H4 (cell line): ENCODE measurements at regions not wholly inside any gene's neighbourhood (a gene's known extent, or its start where the extent isn't known, plus 50 kb on each side); places are given as distances from the start of the nearest gene placed in this dataset.

Experiments
- DNase-seq: peaks from one replicate; pipeline ENCODE4 v3.0.0-alpha.2; 2015; ENCODE audit warnings: low spot score

GRCh38 chr2:6664332-6665061 is 201.2 kb downstream of the CMPK2 start:
- no peak for DNase-seq

GRCh38 chr2:6665093-6666045 is 200.3 kb downstream of the CMPK2 start:
- no peak for DNase-seq

- DNase-seq, result no peak
These were observed 198.4 kb downstream of the CMPK2 start for GRCh38 chr2:6667326-6667725.

- DNase-seq, result no peak
These were observed 193.8 kb downstream of the CMPK2 start for GRCh38 chr2:6671913-6672312.

GRCh38 chr2:6674381-6674780 is 191.3 kb downstream of the CMPK2 start:
- no peak for DNase-seq

- no peak for DNase-seq
These were observed 189.9 kb downstream of the CMPK2 start for GRCh38 chr2:6675791-6676190.

- no peak for DNase-seq
These were observed 189.5 kb downstream of the CMPK2 start for GRCh38 chr2:6676241-6676640.

- no peak for DNase-seq
These were observed 188.9 kb downstream of the CMPK2 start for GRCh38 chr2:6676776-6677175.

GRCh38 chr2:6679471-6679870 is 186.2 kb downstream of the CMPK2 start:
- DNase-seq, result no peak

GRCh38 chr2:6683516-6683915 is 182.2 kb downstream of the CMPK2 start:
- DNase-seq, result no peak

- no peak for DNase-seq
These were observed 180.3 kb downstream of the CMPK2 start for GRCh38 chr2:6685447-6685846.

- DNase-seq, result no peak
These were observed 173.7 kb downstream of the CMPK2 start for GRCh38 chr2:6692056-6692455.

- no peak for DNase-seq
These were observed 172.9 kb downstream of the CMPK2 start for GRCh38 chr2:6692819-6693218.

- no peak for DNase-seq
These were observed 171.2 kb downstream of the CMPK2 start for GRCh38 chr2:6694555-6694954.

GRCh38 chr2:6700335-6700734 is 165.4 kb downstream of the CMPK2 start:
- DNase-seq, result no peak

GRCh38 chr2:6704077-6704476 is 161.6 kb downstream of the CMPK2 start:
- no peak for DNase-seq

- DNase-seq, result no peak
These were observed 144.3 kb downstream of the CMPK2 start for GRCh38 chr2:6721395-6721794.

- no peak for DNase-seq
These were observed 143.1 kb downstream of the CMPK2 start for GRCh38 chr2:6722574-6722973.

- no peak for DNase-seq
These were observed 141.7 kb downstream of the CMPK2 start for GRCh38 chr2:6723865-6724604.

GRCh38 chr2:6724605-6725140 is 141.0 kb downstream of the CMPK2 start:
- DNase-seq, result no peak

GRCh38 chr2:6728156-6728555 is 137.6 kb downstream of the CMPK2 start:
- no peak for DNase-seq

GRCh38 chr2:6730003-6730402 is 135.7 kb downstream of the CMPK2 start:
- no peak for DNase-seq
